ENCODE measurements at regions not wholly inside any gene's neighbourhood (a gene's known extent, or its start where the extent isn't known, plus 50 kb on each side); places are given as distances from the start of the nearest gene placed in this dataset.

DNA sequence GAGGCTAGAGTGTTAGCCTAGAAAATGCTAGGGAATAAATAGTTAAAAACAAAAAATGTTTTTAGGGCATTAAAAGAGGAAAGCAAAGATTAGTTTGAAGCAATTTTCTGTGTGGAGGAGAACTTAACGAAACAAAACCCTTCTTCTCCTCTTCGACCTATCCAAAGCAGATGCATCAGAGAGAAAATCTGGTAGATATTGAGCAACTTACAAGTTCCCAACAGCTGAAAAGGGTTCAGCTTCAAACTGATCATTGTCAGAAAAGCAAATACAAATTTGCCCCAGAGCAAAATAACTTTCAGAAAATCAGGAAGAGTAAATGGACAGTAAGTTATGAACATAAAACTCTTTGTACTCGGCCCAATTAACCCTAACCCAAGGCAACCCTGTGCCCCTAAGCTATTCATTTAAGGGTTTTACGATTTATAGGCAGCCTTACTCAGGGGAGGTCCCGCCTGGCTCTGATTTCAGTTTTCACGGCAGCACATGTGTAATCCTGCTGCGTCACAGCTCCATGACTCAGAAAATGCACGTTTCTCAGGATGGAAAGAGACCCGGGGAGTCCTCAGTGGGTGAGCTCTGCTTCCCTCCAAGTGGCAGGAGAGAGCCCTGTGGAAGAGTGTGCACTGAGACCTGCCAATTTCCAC, 405.7 kb upstream of the SALL1 start:
- TF ChIP-seq, protein P1, sequence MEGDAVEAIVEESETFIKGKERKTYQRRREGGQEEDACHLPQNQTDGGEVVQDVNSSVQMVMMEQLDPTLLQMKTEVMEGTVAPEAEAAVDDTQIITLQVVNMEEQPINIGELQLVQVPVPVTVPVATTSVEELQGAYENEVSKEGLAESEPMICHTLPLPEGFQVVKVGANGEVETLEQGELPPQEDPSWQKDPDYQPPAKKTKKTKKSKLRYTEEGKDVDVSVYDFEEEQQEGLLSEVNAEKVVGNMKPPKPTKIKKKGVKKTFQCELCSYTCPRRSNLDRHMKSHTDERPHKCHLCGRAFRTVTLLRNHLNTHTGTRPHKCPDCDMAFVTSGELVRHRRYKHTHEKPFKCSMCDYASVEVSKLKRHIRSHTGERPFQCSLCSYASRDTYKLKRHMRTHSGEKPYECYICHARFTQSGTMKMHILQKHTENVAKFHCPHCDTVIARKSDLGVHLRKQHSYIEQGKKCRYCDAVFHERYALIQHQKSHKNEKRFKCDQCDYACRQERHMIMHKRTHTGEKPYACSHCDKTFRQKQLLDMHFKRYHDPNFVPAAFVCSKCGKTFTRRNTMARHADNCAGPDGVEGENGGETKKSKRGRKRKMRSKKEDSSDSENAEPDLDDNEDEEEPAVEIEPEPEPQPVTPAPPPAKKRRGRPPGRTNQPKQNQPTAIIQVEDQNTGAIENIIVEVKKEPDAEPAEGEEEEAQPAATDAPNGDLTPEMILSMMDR (IDR thresholded peaks at IDR 0.05): no peak
- no peak for TF ChIP-seq POLR2A (IDR thresholded peaks at IDR 0.05; ENCODE audit: low read depth)
- no peak for TF ChIP-seq EP300 (IDR thresholded peaks at IDR 0.05)
